Activated naive CD8-positive, alpha-beta T cell treated with anti-CD3 and anti-CD28 coated beads, Interleukin-2, amount 10 ng/mL, durations not matched to agents 7 days and 5 days (primary cell): ENCODE measurements at regions not wholly inside any gene's neighbourhood (a gene's known extent, or its start where the extent isn't known, plus 50 kb on each side); places are given as distances from the start of the nearest gene placed in this dataset.

Experiments used
- ATAC-seq: fragments of 150-1000 bp; cut with Tn5 transposase; one replicate; pipeline ENCODE4 v1.10.0; 2021; ENCODE audit warnings: low read depth, moderate library complexity
- POLR2A ChIA-PET: fragments of 350-600 bp; sonication (Branson Sonifier 250); formaldehyde crosslinking; loops from one replicate; lab custom pipeline; 2021; ENCODE audit warnings: antibody characterized with exemption; lab: Charles Lee
- DNase-seq: peaks from one replicate; pipeline ENCODE4 v3.0.0; 2021
- H3K27ac Mint-ChIP-seq: one replicate; pipeline ENCODE4 v1.8.0; 2022; ENCODE audit warnings: mild to moderate bottlenecking, mixed read lengths
- H3K27me3 Mint-ChIP-seq: one replicate; pipeline ENCODE4 v1.8.0; 2022; ENCODE audit warnings: mild to moderate bottlenecking, moderate library complexity, mixed read lengths
- H3K36me3 Mint-ChIP-seq: one replicate; pipeline ENCODE4 v1.8.0; 2021; ENCODE audit warnings: mild to moderate bottlenecking, mixed read lengths
- H3K4me1 Mint-ChIP-seq: one replicate; pipeline ENCODE4 v1.8.0; 2021; ENCODE audit warnings: mixed read lengths
- H3K4me3 Mint-ChIP-seq: one replicate; pipeline ENCODE4 v1.8.0; 2022; ENCODE audit warnings: mild to moderate bottlenecking, moderate library complexity, mixed read lengths
- H3K9me3 Mint-ChIP-seq: one replicate; pipeline ENCODE4 v1.8.0; 2021; ENCODE audit warnings: mixed read lengths

DNA sequence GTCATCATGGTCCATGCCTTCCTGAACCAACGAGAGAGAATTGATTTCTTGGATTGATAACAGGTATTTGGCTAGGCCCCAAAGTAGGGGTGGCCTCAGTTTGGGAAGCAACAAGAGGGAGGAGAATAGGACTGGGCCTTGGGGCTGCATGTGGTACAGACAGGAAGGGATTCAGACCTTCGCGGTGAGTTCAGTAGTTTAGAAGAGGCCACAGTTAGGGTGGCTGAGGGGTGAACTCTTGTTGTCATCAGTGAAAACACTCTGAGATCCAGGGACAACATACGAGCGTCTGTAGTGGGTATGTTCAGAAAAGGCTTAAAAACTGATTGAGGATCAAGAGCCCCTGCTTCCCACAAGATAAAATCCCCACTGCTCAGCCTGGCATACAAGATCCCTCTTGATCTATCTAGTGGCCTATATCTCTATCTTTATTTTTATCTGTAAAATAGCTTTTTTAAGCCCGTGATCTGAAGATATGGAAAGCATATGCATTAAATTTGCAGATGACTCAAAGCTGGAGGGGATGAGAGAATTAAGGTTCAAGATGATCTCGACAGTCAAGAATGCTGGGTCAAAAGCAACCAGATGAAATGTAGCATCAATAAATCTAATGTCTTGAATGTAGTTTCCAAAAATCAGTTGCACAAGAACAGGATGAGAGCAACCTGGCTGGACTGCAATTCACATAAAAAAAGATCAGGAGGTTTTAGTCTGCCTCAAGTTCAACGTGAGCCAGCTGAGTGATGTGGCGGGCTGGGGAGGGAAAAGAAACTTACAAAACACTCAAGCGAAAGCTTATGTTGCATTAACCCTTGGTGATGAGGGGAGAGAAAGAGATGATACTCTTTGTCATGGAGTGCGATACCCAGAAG, 221.1 kb upstream of the TLE3 start:
- Mint-ChIP-seq H3K4me1 (peaks cover 17% of the 10 kb centered on the region), H3K27ac (no peak overlapping the region)
- POLR2A ChIA-PET: no interaction called here

GRCh38 chr15:70316059-70316600, 218.4 kb upstream of the TLE3 start:
- Mint-ChIP-seq H3K27me3 (peaks cover 16% of the 10 kb centered on the region), H3K4me3 (no peak overlapping the region), H3K27ac (no peak overlapping the region), H3K4me1 (peaks cover 15% of the 10 kb centered on the region), H3K36me3 (peaks cover 2% of the 10 kb centered on the region), H3K9me3 (peaks cover 1% of the 10 kb centered on the region)
- POLR2A ChIA-PET: no interaction called here
- DNase-seq: no peak
- ATAC-seq: no peak

More for the DNA sequence above, 221.1 kb upstream of the TLE3 start:
- H3K4me3 Mint-ChIP-seq: no peak overlapping the region
- ATAC-seq (no peak), DNase-seq (no peak)
- H3K27me3 Mint-ChIP-seq: peaks cover 18% of the 10 kb centered on the region
- peaks cover 1% of the 10 kb centered on the region for H3K9me3 Mint-ChIP-seq
- peaks cover 2% of the 10 kb centered on the region for H3K36me3 Mint-ChIP-seq

GRCh38 chr15:70315431-70315830, 217.7 kb upstream of the TLE3 start:
- Mint-ChIP-seq H3K36me3 (peaks cover 2% of the 10 kb centered on the region), H3K27me3 (peaks cover 17% of the 10 kb centered on the region)
- POLR2A ChIA-PET: no interaction called here

DNA sequence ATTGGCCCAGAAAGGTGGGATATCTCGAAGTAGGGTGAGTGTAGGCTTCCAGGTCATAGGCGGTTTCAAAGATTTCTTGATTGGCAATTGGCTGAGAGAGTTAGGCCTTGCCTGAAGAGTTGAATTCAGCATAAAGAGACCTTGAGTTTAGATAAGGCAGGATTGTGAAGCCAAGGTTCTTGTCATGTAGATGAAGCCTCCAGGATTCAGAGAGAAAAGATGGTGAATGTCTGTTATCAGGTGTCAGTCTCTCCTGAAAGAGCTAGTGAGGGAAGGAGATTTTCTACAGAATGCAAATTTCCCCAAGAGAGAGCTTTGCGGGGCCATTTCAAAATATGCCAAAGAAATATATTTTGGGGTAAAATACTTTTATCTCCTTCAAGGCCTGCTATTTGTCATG, 217.0 kb upstream of the TLE3 start:
- Mint-ChIP-seq H3K27ac (no peak overlapping the region), H3K27me3 (peaks cover 19% of the 10 kb centered on the region), H3K4me1 (peaks cover 12% of the 10 kb centered on the region), H3K4me3 (no peak overlapping the region), H3K36me3 (peaks cover 1% of the 10 kb centered on the region), H3K9me3 (no peaks in the 10 kb centered on the region)
- DNase-seq: no peak
- no peak for ATAC-seq
- POLR2A ChIA-PET: no interaction called here

More at GRCh38 chr15:70315431-70315830, 217.7 kb upstream of the TLE3 start:
- ATAC-seq: no peak
- no peak overlapping the region for H3K4me3 Mint-ChIP-seq
- DNase-seq: no peak
- H3K9me3 Mint-ChIP-seq: no peaks in the 10 kb centered on the region
- no peak overlapping the region for H3K27ac Mint-ChIP-seq
- H3K4me1 Mint-ChIP-seq: peaks cover 12% of the 10 kb centered on the region

DNA sequence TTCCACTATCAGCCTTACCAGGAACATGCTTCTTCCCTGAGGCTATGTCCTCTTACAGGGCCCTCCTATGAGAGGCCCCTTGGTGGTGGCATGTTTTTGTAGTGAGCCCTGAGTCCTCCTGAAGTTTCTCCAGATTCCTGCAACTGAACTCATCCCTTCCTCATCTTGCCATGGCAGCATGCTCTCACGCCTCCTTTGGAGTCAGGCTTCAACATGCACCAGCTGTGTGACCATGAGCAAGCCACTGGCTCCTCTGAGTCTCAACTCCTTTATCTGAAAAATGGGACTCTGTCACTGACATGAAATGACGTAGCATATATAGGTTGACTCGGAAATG, 216.3 kb upstream of the TLE3 start:
- Mint-ChIP-seq H3K4me3 (no peak overlapping the region), H3K4me1 (peaks cover 13% of the 10 kb centered on the region), H3K36me3 (no peaks in the 10 kb centered on the region), H3K27ac (no peak overlapping the region), H3K9me3 (no peaks in the 10 kb centered on the region), H3K27me3 (peaks cover 19% of the 10 kb centered on the region)
- no peak for ATAC-seq
- no peak for DNase-seq
- POLR2A ChIA-PET: no interaction called here

DNA sequence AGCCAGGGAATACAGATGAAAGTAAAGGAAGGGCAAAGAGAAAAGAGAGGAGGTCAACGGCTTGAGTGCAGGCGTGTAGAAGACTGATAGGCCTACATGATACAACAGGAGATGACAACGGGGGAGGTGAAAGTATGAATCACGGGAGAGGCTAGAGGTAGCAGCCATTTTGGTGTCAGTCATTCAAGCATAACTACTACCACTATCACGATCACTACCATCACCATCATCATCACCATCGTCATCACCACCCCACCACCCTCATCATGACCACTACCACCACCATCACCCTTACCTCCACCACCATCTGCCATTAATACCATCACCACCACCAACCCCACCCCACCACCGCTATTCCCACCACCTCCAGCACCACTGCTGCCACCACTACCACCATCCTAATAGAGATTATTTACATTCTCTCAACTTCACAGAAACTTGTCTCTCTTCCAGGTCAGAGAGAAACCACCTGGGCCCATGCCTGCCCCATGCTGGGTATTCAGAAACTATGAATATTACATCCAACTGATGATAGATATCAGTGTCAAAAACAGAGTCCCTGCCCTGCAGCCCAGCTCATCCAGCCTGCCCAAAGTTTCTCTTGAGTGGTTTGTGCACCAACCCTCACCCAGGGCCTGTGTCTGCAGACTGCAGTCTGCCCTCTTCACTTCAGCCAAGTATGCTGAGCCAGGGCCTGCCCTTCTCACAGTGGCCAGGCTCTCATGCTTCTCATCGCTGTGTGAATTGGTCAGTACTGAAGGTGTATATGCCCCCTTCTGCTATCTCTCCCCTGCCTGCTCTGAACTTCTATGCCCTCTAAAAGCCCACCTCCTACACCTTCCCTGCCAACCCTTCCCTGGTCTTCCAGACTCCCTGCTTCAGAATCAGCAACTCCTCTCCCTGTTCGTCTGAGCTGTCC, 215.6 kb upstream of the TLE3 start:
- Mint-ChIP-seq H3K27ac (no peak overlapping the region), H3K9me3 (no peaks in the 10 kb centered on the region), H3K36me3 (no peaks in the 10 kb centered on the region), H3K4me1 (peaks cover 12% of the 10 kb centered on the region), H3K4me3 (no peak overlapping the region), H3K27me3 (peaks cover 21% of the 10 kb centered on the region)
- no peak for ATAC-seq
- POLR2A ChIA-PET: no interaction called here
- DNase-seq: no peak

GRCh38 chr15:70311821-70312220, 214.1 kb upstream of the TLE3 start:
- DNase-seq (no peak), ATAC-seq (no peak)
- POLR2A ChIA-PET: no interaction called here
- no peaks in the 10 kb centered on the region for H3K36me3 Mint-ChIP-seq
- no peak overlapping the region for H3K4me3 Mint-ChIP-seq
- no peaks in the 10 kb centered on the region for H3K9me3 Mint-ChIP-seq
- H3K4me1 Mint-ChIP-seq: peaks cover 21% of the 10 kb centered on the region
- peaks cover 21% of the 10 kb centered on the region for H3K27me3 Mint-ChIP-seq
- no peak overlapping the region for H3K27ac Mint-ChIP-seq

DNA sequence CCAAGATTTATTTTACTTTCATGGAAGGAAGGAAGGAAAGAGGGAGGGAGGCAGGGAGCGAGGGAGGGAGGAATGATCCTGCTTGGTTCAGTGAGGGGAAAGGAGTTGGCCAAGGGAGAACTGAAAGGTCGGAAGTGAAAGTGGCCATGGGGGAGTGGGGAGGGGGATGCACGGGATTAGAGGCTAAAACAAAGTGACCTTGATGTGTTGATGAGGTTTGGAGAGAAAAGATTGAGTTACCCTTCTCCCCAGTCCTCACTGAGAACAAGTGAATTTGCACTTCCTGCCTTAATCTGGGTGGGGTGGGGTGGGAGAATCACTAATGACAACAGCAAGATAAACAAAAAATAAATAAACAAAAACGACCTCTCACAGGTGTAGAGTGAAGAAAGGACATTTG, 212.0 kb upstream of the TLE3 start:
- Mint-ChIP-seq H3K27ac (no peak overlapping the region), H3K27me3 (peaks cover 25% of the 10 kb centered on the region), H3K4me3 (no peak overlapping the region), H3K4me1 (peaks cover 22% of the 10 kb centered on the region), H3K9me3 (peaks cover 3% of the 10 kb centered on the region), H3K36me3 (peaks cover 5% of the 10 kb centered on the region)
- ATAC-seq: no peak
- DNase-seq: no peak
- POLR2A ChIA-PET: no interaction called here

GRCh38 chr15:70308735-70309434, 211.2 kb upstream of the TLE3 start:
- DNase-seq (no peak), ATAC-seq (no peak)
- no peak overlapping the region for H3K27ac Mint-ChIP-seq
- peaks cover 5% of the 10 kb centered on the region for H3K36me3 Mint-ChIP-seq
- peak overlapping the region; percentile 40 for H3K4me3 Mint-ChIP-seq
- H3K4me1 Mint-ChIP-seq: peaks cover 22% of the 10 kb centered on the region
- H3K9me3 Mint-ChIP-seq: peaks cover 3% of the 10 kb centered on the region
- peaks cover 25% of the 10 kb centered on the region for H3K27me3 Mint-ChIP-seq
- POLR2A ChIA-PET: interaction anchor here (0.8 kb wide), 1 partner anchor 8 kb away, joined by 4 read pairs; no protein-coding TSS in a partner anchor

DNA sequence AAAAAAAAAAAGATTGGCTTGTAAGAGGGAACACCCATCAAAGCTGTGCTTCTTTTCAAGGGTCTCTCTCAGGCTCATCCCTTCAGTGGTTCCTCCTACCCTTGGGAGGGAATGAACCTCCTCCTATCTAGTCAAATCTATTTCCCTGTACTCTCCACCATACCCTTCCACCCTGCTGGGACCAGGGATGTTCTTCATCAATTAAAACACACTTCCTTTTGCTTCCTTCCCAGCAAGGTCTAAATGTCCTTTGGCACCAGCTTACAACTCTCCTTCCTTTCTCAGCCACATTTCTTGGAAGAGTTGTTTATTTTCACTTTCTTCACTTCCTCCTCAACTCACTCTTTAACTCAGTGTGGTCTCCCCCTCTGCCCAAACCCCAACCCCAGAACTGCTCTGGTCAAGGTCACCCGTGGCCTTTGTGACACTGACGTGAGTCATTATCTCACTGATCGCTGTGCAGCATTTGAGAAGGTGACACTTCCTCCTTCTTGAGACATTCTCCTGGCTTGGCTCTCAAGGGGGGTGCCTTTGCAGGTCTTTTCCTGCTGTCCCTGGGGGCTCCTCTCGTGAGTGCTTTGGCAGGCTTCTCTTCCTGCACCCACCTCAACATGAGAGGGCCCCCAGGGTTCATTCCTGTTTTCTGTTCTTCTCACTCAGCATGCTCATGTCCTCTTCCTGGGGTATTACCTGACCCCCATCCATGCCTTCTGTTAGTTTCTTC, 210.5 kb upstream of the TLE3 start:
- Mint-ChIP-seq H3K36me3 (peaks cover 5% of the 10 kb centered on the region), H3K9me3 (peaks cover 3% of the 10 kb centered on the region), H3K27me3 (peaks cover 25% of the 10 kb centered on the region), H3K27ac (peak overlapping the region; percentile 26), H3K4me3 (peak overlapping the region; percentile 40), H3K4me1 (peaks cover 22% of the 10 kb centered on the region)
- ATAC-seq (peak; percentile 89), DNase-seq (peak; percentile 59)
- POLR2A ChIA-PET: interaction anchor here (1.0 kb wide), 1 partner anchor 548 kb away, joined by 3 read pairs; no protein-coding TSS in a partner anchor

DNA sequence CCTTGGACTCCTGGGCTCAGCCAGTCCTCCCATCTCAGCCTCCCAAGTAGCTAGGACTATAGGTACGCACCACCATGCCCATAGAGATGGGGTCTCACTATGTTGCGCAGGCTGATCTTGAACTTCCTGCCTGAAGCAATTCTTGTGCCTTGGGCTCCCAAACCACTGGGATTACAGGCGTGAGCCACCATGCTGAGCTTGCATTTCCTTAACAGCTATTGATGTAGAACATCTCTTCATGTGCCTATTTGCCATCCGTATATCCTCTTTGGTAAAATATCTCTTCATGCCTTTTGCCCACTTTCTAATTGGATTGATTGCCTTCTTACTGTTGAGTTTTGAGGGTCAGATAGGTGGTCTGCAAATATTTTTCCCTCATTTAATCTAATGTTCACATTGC, 208.9 kb upstream of the TLE3 start:
- DNase-seq: no peak

GRCh38 chr15:70306081-70306480, 208.4 kb upstream of the TLE3 start:
- Mint-ChIP-seq H3K9me3 (peaks cover 3% of the 10 kb centered on the region), H3K36me3 (peaks cover 5% of the 10 kb centered on the region), H3K27ac (no peak overlapping the region), H3K27me3 (peaks cover 23% of the 10 kb centered on the region), H3K4me3 (no peak overlapping the region), H3K4me1 (peaks cover 24% of the 10 kb centered on the region)
- DNase-seq: no peak
- POLR2A ChIA-PET: no interaction called here
- no peak for ATAC-seq

More for the DNA sequence above, 208.9 kb upstream of the TLE3 start:
- peaks cover 22% of the 10 kb centered on the region for H3K4me1 Mint-ChIP-seq
- POLR2A ChIA-PET: no interaction called here
- peaks cover 5% of the 10 kb centered on the region for H3K36me3 Mint-ChIP-seq
- no peak for ATAC-seq
- no peak overlapping the region for H3K27ac Mint-ChIP-seq
- peaks cover 3% of the 10 kb centered on the region for H3K9me3 Mint-ChIP-seq
- H3K4me3 Mint-ChIP-seq: no peak overlapping the region
- H3K27me3 Mint-ChIP-seq: peaks cover 25% of the 10 kb centered on the region
